ENCODE measurements at regions not wholly inside any gene's neighbourhood (a gene's known extent, or its start where the extent isn't known, plus 50 kb on each side); places are given as distances from the start of the nearest gene placed in this dataset.

GRCh38 chr7:119900996-119901672, 371.8 kb upstream of the KCND2 start:
- TF ChIP-seq ZNF70 (CRISPR knock-in tag; IDR thresholded peaks at IDR 0.05): no peak
- TF ChIP-seq PPARA (CRISPR knock-in tag; IDR thresholded peaks at IDR 0.05; ENCODE audit: borderline replicate concordance): no peak
- TF ChIP-seq CREB5 (CRISPR knock-in tag; IDR thresholded peaks at IDR 0.05; ENCODE audit: low read depth): no peak
- TF ChIP-seq TSHZ2 (CRISPR knock-in tag; IDR thresholded peaks at IDR 0.05): no peak
- TF ChIP-seq, protein P1, sequence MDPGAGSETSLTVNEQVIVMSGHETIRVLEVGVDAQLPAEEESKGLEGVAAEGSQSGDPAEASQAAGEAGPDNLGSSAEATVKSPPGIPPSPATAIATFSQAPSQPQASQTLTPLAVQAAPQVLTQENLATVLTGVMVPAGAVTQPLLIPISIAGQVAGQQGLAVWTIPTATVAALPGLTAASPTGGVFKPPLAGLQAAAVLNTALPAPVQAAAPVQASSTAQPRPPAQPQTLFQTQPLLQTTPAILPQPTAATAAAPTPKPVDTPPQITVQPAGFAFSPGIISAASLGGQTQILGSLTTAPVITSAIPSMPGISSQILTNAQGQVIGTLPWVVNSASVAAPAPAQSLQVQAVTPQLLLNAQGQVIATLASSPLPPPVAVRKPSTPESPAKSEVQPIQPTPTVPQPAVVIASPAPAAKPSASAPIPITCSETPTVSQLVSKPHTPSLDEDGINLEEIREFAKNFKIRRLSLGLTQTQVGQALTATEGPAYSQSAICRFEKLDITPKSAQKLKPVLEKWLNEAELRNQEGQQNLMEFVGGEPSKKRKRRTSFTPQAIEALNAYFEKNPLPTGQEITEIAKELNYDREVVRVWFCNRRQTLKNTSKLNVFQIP (CRISPR knock-in tag; IDR thresholded peaks at IDR 0.05; ENCODE audit: borderline replicate concordance, low read depth): no peak
- TF ChIP-seq ZC3H10 (CRISPR knock-in tag; IDR thresholded peaks at IDR 0.05): no peak
- TF ChIP-seq GLIS3 (CRISPR knock-in tag; IDR thresholded peaks at IDR 0.05): no peak
- no peak for TF ChIP-seq RARB (CRISPR knock-in tag; IDR thresholded peaks at IDR 0.05)
- no peak for TF ChIP-seq ESRRG (CRISPR knock-in tag; IDR thresholded peaks at IDR 0.05)
- TF ChIP-seq ZFP3 (CRISPR knock-in tag; IDR thresholded peaks at IDR 0.05): no peak
- TF ChIP-seq ZNF8 (CRISPR knock-in tag; IDR thresholded peaks at IDR 0.05): no peak
- no peak for TF ChIP-seq ZFP30 (CRISPR knock-in tag; IDR thresholded peaks at IDR 0.05)
- no peak for TF ChIP-seq ISL1 (CRISPR knock-in tag; IDR thresholded peaks at IDR 0.05)
- no peak for TF ChIP-seq BACH2 (CRISPR knock-in tag; IDR thresholded peaks at IDR 0.05; ENCODE audit: borderline replicate concordance)
- TF ChIP-seq TOX (CRISPR knock-in tag; IDR thresholded peaks at IDR 0.05; ENCODE audit: borderline replicate concordance): no peak
- peak; percentile 27; the same call in 2 of the 3 replicates for ATAC-seq

DNA sequence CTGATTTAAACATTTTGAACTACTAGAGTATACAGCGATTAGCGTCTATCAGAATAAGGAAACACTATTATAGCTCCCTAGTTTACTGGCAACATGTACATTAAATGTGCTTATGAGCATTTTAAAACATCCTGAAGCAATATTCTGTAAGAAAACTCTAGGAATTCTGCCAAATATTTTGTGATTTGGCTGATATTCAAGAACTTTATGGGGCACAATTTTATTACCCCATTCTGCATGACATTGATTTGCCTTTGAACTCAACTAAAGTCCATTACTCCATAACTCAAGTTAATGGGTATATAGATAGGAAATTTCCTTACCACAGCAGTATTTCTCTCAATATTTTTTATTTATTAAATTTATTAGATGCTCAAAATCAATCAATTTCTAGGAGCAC, 369.9 kb upstream of the KCND2 start:
- no peak for TF ChIP-seq CSRNP3 (CRISPR knock-in tag; IDR thresholded peaks at IDR 0.05)
- no peak for TF ChIP-seq TSHZ2 (CRISPR knock-in tag; IDR thresholded peaks at IDR 0.05)
- TF ChIP-seq SNAI2 (CRISPR knock-in tag; IDR thresholded peaks at IDR 0.05): no peak
- no peak for TF ChIP-seq PATZ1 (CRISPR knock-in tag; IDR thresholded peaks at IDR 0.05; ENCODE audit: borderline replicate concordance)
- no peak for TF ChIP-seq ZC3H10 (CRISPR knock-in tag; IDR thresholded peaks at IDR 0.05)
- no peak for TF ChIP-seq ZFP30 (CRISPR knock-in tag; IDR thresholded peaks at IDR 0.05)
- no peak for TF ChIP-seq CREB5 (CRISPR knock-in tag; IDR thresholded peaks at IDR 0.05; ENCODE audit: low read depth)
- no peak for TF ChIP-seq ZNF70 (CRISPR knock-in tag; IDR thresholded peaks at IDR 0.05)
- no peak for ATAC-seq

All from SK-N-SH treated with all-trans-retinoic acid at 6 μM for 48 hours (cell line).